Bronchial epithelial cell (primary cell): ENCODE measurements at regions not wholly inside any gene's neighbourhood (a gene's known extent, or its start where the extent isn't known, plus 50 kb on each side); places are given as distances from the start of the nearest gene placed in this dataset.

Experiments
- DNase-seq: peaks from one replicate; pipeline ENCODE4 v3.0.0-alpha.2; 2010; ENCODE audit warnings: low read depth
- FAIRE-seq: peaks from 2 replicates; lab custom pipeline; 2011; peaks lifted over from hg19 to GRCh38; lab: Jason Lieb, UNC
- H3K27me3 ChIP-seq: 2 replicates; pipeline ENCODE4 v1.5.1; 2011; ENCODE audit warnings: low read length; ENCODE audit not compliant: control insufficient read depth, insufficient read depth
- H3K36me3 ChIP-seq: 2 replicates; pipeline ENCODE4 v1.5.1; 2011; ENCODE audit warnings: low read length; ENCODE audit not compliant: control insufficient read depth, insufficient read depth
- H3K4me3 ChIP-seq: 2 replicates; pipeline ENCODE4 v1.5.1; 2011; ENCODE audit warnings: mild to moderate bottlenecking, low read depth, low read length, control low read depth
- TF ChIP-seq, protein P1 (sequence below): IDR thresholded peaks from 2 replicates; pipeline ENCODE4 v1.5.1; 2011; ENCODE audit warnings: mild to moderate bottlenecking, moderate library complexity, low read length, control low read depth, inconsistent platforms; ENCODE audit not compliant: insufficient read depth, severe bottlenecking

GRCh38 chr7:46349490-46349889 is 428.4 kb upstream of the IGFBP3 start:
- FAIRE-seq (no peak), DNase-seq (no peak)
- no peaks in the 10 kb centered on the region for H3K36me3 ChIP-seq
- no peak overlapping the region for H3K4me3 ChIP-seq
- TF ChIP-seq, protein P1, sequence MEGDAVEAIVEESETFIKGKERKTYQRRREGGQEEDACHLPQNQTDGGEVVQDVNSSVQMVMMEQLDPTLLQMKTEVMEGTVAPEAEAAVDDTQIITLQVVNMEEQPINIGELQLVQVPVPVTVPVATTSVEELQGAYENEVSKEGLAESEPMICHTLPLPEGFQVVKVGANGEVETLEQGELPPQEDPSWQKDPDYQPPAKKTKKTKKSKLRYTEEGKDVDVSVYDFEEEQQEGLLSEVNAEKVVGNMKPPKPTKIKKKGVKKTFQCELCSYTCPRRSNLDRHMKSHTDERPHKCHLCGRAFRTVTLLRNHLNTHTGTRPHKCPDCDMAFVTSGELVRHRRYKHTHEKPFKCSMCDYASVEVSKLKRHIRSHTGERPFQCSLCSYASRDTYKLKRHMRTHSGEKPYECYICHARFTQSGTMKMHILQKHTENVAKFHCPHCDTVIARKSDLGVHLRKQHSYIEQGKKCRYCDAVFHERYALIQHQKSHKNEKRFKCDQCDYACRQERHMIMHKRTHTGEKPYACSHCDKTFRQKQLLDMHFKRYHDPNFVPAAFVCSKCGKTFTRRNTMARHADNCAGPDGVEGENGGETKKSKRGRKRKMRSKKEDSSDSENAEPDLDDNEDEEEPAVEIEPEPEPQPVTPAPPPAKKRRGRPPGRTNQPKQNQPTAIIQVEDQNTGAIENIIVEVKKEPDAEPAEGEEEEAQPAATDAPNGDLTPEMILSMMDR: no peak
- H3K27me3 ChIP-seq: peaks cover 1% of the 10 kb centered on the region

GRCh38 chr7:46344533-46344932 is 423.5 kb upstream of the IGFBP3 start:
- peak; percentile 47 for FAIRE-seq
- H3K4me3 ChIP-seq: no peak overlapping the region

GRCh38 chr7:46343802-46344201 is 422.7 kb upstream of the IGFBP3 start:
- H3K36me3 ChIP-seq: no peaks in the 10 kb centered on the region
- TF ChIP-seq, protein P1: no peak
- no peak for FAIRE-seq
- DNase-seq: no peak
- H3K4me3 ChIP-seq: no peak overlapping the region
- no peaks in the 10 kb centered on the region for H3K27me3 ChIP-seq

More at GRCh38 chr7:46344533-46344932, 423.5 kb upstream of the IGFBP3 start:
- TF ChIP-seq, protein P1: no peak
- peak; percentile 44 for DNase-seq
- no peaks in the 10 kb centered on the region for H3K36me3 ChIP-seq
- no peaks in the 10 kb centered on the region for H3K27me3 ChIP-seq

DNA sequence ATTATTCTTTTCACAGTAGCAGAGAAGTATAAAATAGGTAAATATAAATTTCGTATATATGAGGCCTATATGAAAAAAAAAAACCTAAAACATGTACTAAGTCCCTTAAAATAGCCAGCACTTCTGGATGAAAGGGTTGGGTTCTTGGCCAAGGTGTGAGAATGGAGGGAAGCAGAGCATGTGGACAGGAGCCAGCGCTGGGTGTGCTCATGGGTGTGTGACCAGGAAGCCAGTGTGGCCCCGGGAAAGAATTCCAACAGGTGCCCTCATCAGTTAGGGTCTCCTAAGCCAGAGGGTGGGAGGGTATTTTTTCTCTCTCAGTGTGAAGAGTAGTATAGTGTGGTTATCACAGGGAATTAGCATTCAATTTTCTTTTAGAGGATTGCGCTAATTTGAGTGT is 401.9 kb upstream of the IGFBP3 start:
- no peaks in the 10 kb centered on the region for H3K36me3 ChIP-seq
- TF ChIP-seq, protein P1: no peak
- H3K27me3 ChIP-seq: no peaks in the 10 kb centered on the region
- H3K4me3 ChIP-seq: no peak overlapping the region
- no peak for DNase-seq
- FAIRE-seq: no peak

DNA sequence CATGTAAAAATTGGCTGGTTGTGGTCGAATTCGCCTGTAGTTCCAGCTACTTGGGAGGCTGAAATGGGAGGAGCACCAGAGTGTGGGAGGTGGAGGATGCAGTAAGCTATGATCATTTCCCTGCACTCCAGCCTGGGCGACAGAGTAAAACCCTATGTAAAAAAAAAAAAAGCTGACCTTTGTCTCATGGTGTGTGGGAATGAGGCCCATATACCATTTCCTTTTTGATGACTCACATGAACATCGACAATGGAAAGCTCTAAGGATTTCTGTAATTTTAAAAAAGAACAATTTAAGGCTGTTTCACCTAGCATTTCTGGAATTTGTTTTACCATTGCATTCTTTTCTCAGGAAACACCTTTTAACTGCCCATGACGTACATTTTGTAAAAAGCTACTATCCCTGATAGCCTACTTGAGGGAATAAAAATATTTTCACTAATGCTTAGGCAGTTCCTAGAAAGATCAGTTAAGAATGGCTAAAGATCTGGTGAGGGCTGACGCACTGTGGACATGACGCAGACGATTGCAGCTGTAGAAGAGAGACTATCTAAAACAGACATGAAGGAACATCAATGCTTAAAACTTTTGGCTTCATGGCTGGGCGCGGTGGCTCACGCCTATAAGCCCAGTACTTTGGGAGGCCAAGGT is 400.6 kb upstream of the IGFBP3 start:
- FAIRE-seq (no peak), DNase-seq (no peak)
- no peaks in the 10 kb centered on the region for H3K36me3 ChIP-seq
- no peak overlapping the region for H3K4me3 ChIP-seq
- TF ChIP-seq, protein P1: no peak
- H3K27me3 ChIP-seq: no peaks in the 10 kb centered on the region

GRCh38 chr7:46320956-46321355 is 399.9 kb upstream of the IGFBP3 start:
- Histone ChIP-seq H3K27me3 (no peaks in the 10 kb centered on the region), H3K36me3 (no peaks in the 10 kb centered on the region), H3K4me3 (no peak overlapping the region)
- FAIRE-seq: no peak
- TF ChIP-seq, protein P1: no peak
- DNase-seq: no peak
